H1 (cell line): ENCODE measurements at regions not wholly inside any gene's neighbourhood (a gene's known extent, or its start where the extent isn't known, plus 50 kb on each side); places are given as distances from the start of the nearest gene placed in this dataset.

Experiments used
- CTCF ChIA-PET: fragments of 300-600 bp; sonication (Branson Sonifier 250); formaldehyde crosslinking; loops from one replicate; lab custom pipeline; 2021; ENCODE audit not compliant: partially characterized antibody; lab: Charles Lee
- POLR2A ChIA-PET: fragments of 300-600 bp; sonication (Branson Sonifier 250); formaldehyde crosslinking; loops from one replicate; lab custom pipeline; 2021; ENCODE audit warnings: inconsistent platforms; ENCODE audit not compliant: partially characterized antibody; lab: Charles Lee
- DNase-seq, 2 experiments: peaks; one replicate each; pipeline versions ENCODE4 v3.0.0 to v3.0.0-alpha.2; 2010 to 2022; ENCODE audit warnings: low spot score in 2 of 2, low read depth in 1 of 2, mixed read lengths in 1 of 2
- FAIRE-seq: peaks from 2 replicates; lab custom pipeline; 2011; peaks lifted over from hg19 to GRCh38; lab: Jason Lieb, UNC
- H2AFZ ChIP-seq: 2 replicates; pipeline ENCODE4 v1.8.1; 2012; ENCODE audit warnings: low read length, inconsistent platforms
- H2AK5ac ChIP-seq: 2 replicates; pipeline ENCODE4 v1.6.1; 2013; ENCODE audit warnings: low read depth, low read length
- H2BK120ac ChIP-seq: replicated peaks from 2 replicates; pipeline ENCODE3; 2013; ENCODE audit warnings: low read depth, low read length, inconsistent platforms
- H2BK12ac ChIP-seq: 2 replicates; pipeline ENCODE4 v1.6.1; 2013; ENCODE audit warnings: low read depth, low read length
- H2BK15ac ChIP-seq: 2 replicates; pipeline ENCODE4 v1.6.1; 2013; ENCODE audit warnings: low read length
- H2BK20ac ChIP-seq: 2 replicates; pipeline ENCODE4 v1.6.1; 2013; ENCODE audit warnings: low read length
- H2BK5ac ChIP-seq: 2 replicates; pipeline ENCODE4 v1.6.1; 2013; ENCODE audit warnings: low read depth, low read length
- H3K14ac ChIP-seq: 2 replicates; pipeline ENCODE4 v1.6.1; 2013; ENCODE audit warnings: inconsistent platforms; ENCODE audit not compliant: insufficient read length
- H3K18ac ChIP-seq: 2 replicates; pipeline ENCODE4 v1.6.1; 2013; ENCODE audit warnings: low read length; ENCODE audit errors: extremely low read depth
- H3K23ac ChIP-seq: 2 replicates; pipeline ENCODE4 v1.6.1; 2013; ENCODE audit warnings: inconsistent platforms; ENCODE audit not compliant: insufficient read length
- H3K23me2 ChIP-seq: 2 replicates; pipeline ENCODE4 v1.6.1; 2013; ENCODE audit warnings: low read depth, low read length
- H3K27ac ChIP-seq: 2 replicates; pipeline ENCODE4 v1.6.1; 2011; ENCODE audit warnings: low read depth, low read length, inconsistent platforms
- H3K27me3 ChIP-seq, 4 experiments: replicated peaks in 1 of 4; 1 replicate in 1 of 4; 2 replicates in 3 of 4; pipeline versions ENCODE4 v1.6.1 to v1.8.1; 2011 to 2013; ENCODE audit warnings: low read length in 3 of 4, mild to moderate bottlenecking in 3 of 4, inconsistent platforms in 2 of 4, mixed read lengths in 2 of 4, moderate library complexity in 1 of 4; ENCODE audit not compliant: control insufficient read depth in 3 of 4, insufficient read depth in 3 of 4; ENCODE audit errors: extremely low read depth in 1 of 4
- H3K36me3 ChIP-seq, 4 experiments: 2 replicates each; pipeline versions ENCODE4 v1.6.1 to v1.8.1; 2011 to 2013; ENCODE audit warnings: mild to moderate bottlenecking in 4 of 4, low read length in 3 of 4, moderate library complexity in 2 of 4, control low read depth in 1 of 4, inconsistent platforms in 1 of 4; ENCODE audit not compliant: insufficient read depth in 4 of 4, control insufficient read depth in 2 of 4
- H3K4ac ChIP-seq: replicated peaks from 2 replicates; pipeline ENCODE3; 2013; ENCODE audit warnings: low read length, low read depth, mixed read lengths, inconsistent platforms; ENCODE audit not compliant: insufficient read length
- H3K4me1 ChIP-seq, 4 experiments: replicated peaks in 1 of 4; 1 replicate in 1 of 4; 2 replicates in 3 of 4; pipeline versions ENCODE4 v1.6.1 to v1.8.1; 2011 to 2013; ENCODE audit warnings: low read length in 3 of 4, inconsistent platforms in 2 of 4, mixed read lengths in 1 of 4; ENCODE audit not compliant: insufficient read depth in 4 of 4, control insufficient read depth in 3 of 4
- H3K4me2 ChIP-seq, 2 experiments: 2 replicates each; pipeline versions ENCODE4 v1.6.1 to v1.8.1; 2011 to 2013; ENCODE audit warnings: low read depth in 2 of 2, low read length in 2 of 2, control low read depth in 1 of 2, inconsistent platforms in 1 of 2, mild to moderate bottlenecking in 1 of 2; ENCODE audit not compliant: insufficient read depth in 1 of 2
- H3K4me3 ChIP-seq, 4 experiments: fragments of 200-600, 300-600 bp in 1 of 4; sonication (generic), shearing (Covaris generic), sonication (Bioruptor Twin) in 1 of 4; 2 replicates each; pipeline versions ENCODE4 v1.5.1 to v1.8.1; 2011 to 2016; ENCODE audit warnings: low read length in 4 of 4, low read depth in 3 of 4, control low read depth in 2 of 4, inconsistent platforms in 2 of 4, mild to moderate bottlenecking in 2 of 4, mixed read lengths in 1 of 4, moderate library complexity in 1 of 4; ENCODE audit not compliant: insufficient read depth in 2 of 4; ENCODE audit errors: extremely low read depth in 1 of 4
- H3K56ac ChIP-seq: replicated peaks from 2 replicates; pipeline ENCODE3; 2013; ENCODE audit warnings: low read depth, mild to moderate bottlenecking, mixed read lengths, low read length, inconsistent platforms; ENCODE audit not compliant: insufficient read length
- H3K79me1 ChIP-seq: 2 replicates; pipeline ENCODE4 v1.6.1; 2013; ENCODE audit warnings: low read depth, low read length, control low read depth
- H3K79me2 ChIP-seq, 2 experiments: 2 replicates each; pipeline versions ENCODE4 v1.6.1 to v1.8.1; 2012 to 2013; ENCODE audit warnings: low read length in 2 of 2, mild to moderate bottlenecking in 2 of 2, inconsistent platforms in 1 of 2; ENCODE audit not compliant: insufficient read depth in 2 of 2, control insufficient read depth in 1 of 2
- H3K9ac ChIP-seq, 4 experiments: replicated peaks in 1 of 4; 1 replicate in 1 of 4; 2 replicates in 3 of 4; pipeline versions ENCODE4 v1.6.1 to v1.8.1; 2011 to 2013; ENCODE audit warnings: low read depth in 3 of 4, low read length in 3 of 4, control low read depth in 2 of 4, mild to moderate bottlenecking in 2 of 4, moderate library complexity in 2 of 4, inconsistent platforms in 1 of 4; ENCODE audit errors: extremely low read depth in 1 of 4
- H3K9me3 ChIP-seq, 2 experiments: 2 replicates each; pipeline versions ENCODE4 v1.6.1 to v1.8.1; 2012 to 2013; ENCODE audit warnings: mild to moderate bottlenecking in 2 of 2, moderate library complexity in 2 of 2, control low read depth in 1 of 2, inconsistent platforms in 1 of 2, low read depth in 1 of 2, low read length in 1 of 2, mixed read lengths in 1 of 2; ENCODE audit not compliant: insufficient read depth in 2 of 2
- H4K20me1 ChIP-seq, 2 experiments: replicated peaks in 1 of 2; 2 replicates each; pipeline versions ENCODE3 to v1.8.1; 2011 to 2013; ENCODE audit warnings: inconsistent platforms in 2 of 2, low read length in 2 of 2, mild to moderate bottlenecking in 1 of 2; ENCODE audit not compliant: insufficient read depth in 2 of 2, control insufficient read depth in 1 of 2
- H4K5ac ChIP-seq: 2 replicates; pipeline ENCODE4 v1.6.1; 2013; ENCODE audit warnings: low read length, low read depth, mixed read lengths, inconsistent platforms; ENCODE audit not compliant: insufficient read length
- H4K8ac ChIP-seq: 2 replicates; pipeline ENCODE4 v1.8.0; 2013; ENCODE audit warnings: mild to moderate bottlenecking, moderate library complexity, low read length, inconsistent platforms; ENCODE audit not compliant: insufficient read depth; ENCODE audit errors: extremely low read depth
- H4K91ac ChIP-seq: replicated peaks from 2 replicates; pipeline ENCODE3; 2013; ENCODE audit warnings: low read length, mixed read lengths, inconsistent platforms; ENCODE audit not compliant: insufficient read length
- ASH2L ChIP-seq: fragments of 200-600, 300-600 bp; sonication (generic); IDR thresholded peaks from one replicate; pipeline ENCODE4 v1.7.1; 2017; ENCODE audit warnings: low read length
- CTCF ChIP-seq, 3 experiments: IDR thresholded peaks; 1 replicate in 2 of 3; 2 replicates in 1 of 3; pipeline versions ENCODE4 v1.5.1 to v1.6.1; 2011; ENCODE audit warnings: low read length in 3 of 3, mild to moderate bottlenecking in 3 of 3, inconsistent platforms in 2 of 3, low read depth in 1 of 3, moderate library complexity in 1 of 3; ENCODE audit not compliant: insufficient read depth in 1 of 3; ENCODE audit errors: control extremely low read depth in 1 of 3
- GTF2F1 ChIP-seq: IDR thresholded peaks from 2 replicates; pipeline ENCODE4 v1.6.1; 2012; ENCODE audit warnings: low read depth, low read length, improper control_type of control experiment, borderline replicate concordance
- KDM4A ChIP-seq: IDR thresholded peaks from one replicate; pipeline ENCODE4 v1.7.1; 2012; ENCODE audit warnings: low read depth, mild to moderate bottlenecking, moderate library complexity, low read length, inconsistent platforms; ENCODE audit not compliant: severe bottlenecking
- NRF1 ChIP-seq: IDR thresholded peaks from 2 replicates; pipeline ENCODE4 v1.6.1; 2011; ENCODE audit warnings: mild to moderate bottlenecking, low read depth, low read length, improper control_type of control experiment
- SP1 ChIP-seq: IDR thresholded peaks from 2 replicates; pipeline ENCODE4 v1.6.1; 2011; ENCODE audit warnings: low read depth, low read length
- TAF1 ChIP-seq: IDR thresholded peaks from 2 replicates; pipeline ENCODE4 v1.6.1; 2011; ENCODE audit warnings: mild to moderate bottlenecking, low read depth, low read length
- TCF12 ChIP-seq: IDR thresholded peaks from 2 replicates; pipeline ENCODE4 v1.6.1; 2011; ENCODE audit warnings: low read depth, mild to moderate bottlenecking, low read length
- TEAD4 ChIP-seq: IDR thresholded peaks from 2 replicates; pipeline ENCODE4 v1.6.1; 2012; ENCODE audit warnings: low read depth, low read length, inconsistent platforms, mixed read lengths
- WGBS, 2 experiments: shearing (Covaris generic) in 1 of 2; methylation state at CpG; one replicate each; pipeline versions ENCODE4 v1.1.6 to v1.1.7; 2013 to 2015; ENCODE audit warnings: low lambda C conversion rate in 2 of 2, mixed read lengths in 2 of 2, inconsistent platforms in 1 of 2, low coverage in 1 of 2, missing lambda C conversion rate in 1 of 2; ENCODE audit not compliant: insufficient replicate concordance in 2 of 2, insufficient coverage in 1 of 2, insufficient read length in 1 of 2; ENCODE audit errors: extremely low coverage in 1 of 2, missing lambda C conversion rate in 1 of 2; 5-methylcytosine and 5-hydroxymethylcytosine counted together

- no peak overlapping the region for H3K23ac ChIP-seq
- ChIA-PET CTCF (interaction anchor here (0.7 to 1.7 kb wide), 3 partner anchors 9 to 276 kb away, joined by 3 to 5 read pairs (median 4); no protein-coding TSS in a partner anchor), POLR2A (interaction anchor here (1.7 kb wide), 1 partner anchor 230 kb away, joined by 5 read pairs; the partner anchor contains the start of gene NFKBIZ)
- H3K27ac ChIP-seq: no peak overlapping the region
- H3K27me3 ChIP-seq: peaks cover 0 to 1% (median 0%) of the 10 kb centered on the region in 4 experiments; a peak in 1 of 7 replicates
- H4K5ac ChIP-seq: no peak overlapping the region
- no peak overlapping the region for H2BK15ac ChIP-seq
- H3K9me3 ChIP-seq: no peaks in the 10 kb centered on the region
- H4K8ac ChIP-seq: no peak overlapping the region
- no peaks in the 10 kb centered on the region for H3K79me2 ChIP-seq
- no peak overlapping the region; the same call in 1 of the 2 replicates for H2BK5ac ChIP-seq
- H3K36me3 ChIP-seq: no peaks in the 10 kb centered on the region
- H2BK12ac ChIP-seq: no peak overlapping the region
- no peaks in the 10 kb centered on the region for H3K23me2 ChIP-seq
- peaks cover 0 to 12% (median 0%) of the 10 kb centered on the region in 4 experiments; a peak in 3 of 7 replicates for H3K4me1 ChIP-seq
- no peak overlapping the region for H3K18ac ChIP-seq
- H2AK5ac ChIP-seq: no peak overlapping the region
- no peak overlapping the region for H3K4ac ChIP-seq
- no peak overlapping the region for H2BK120ac ChIP-seq
- H3K14ac ChIP-seq: no peak overlapping the region
- no peak overlapping the region for H3K9ac ChIP-seq
- H2BK20ac ChIP-seq: no peak overlapping the region
- no peak for DNase-seq
- no peaks in the 10 kb centered on the region for H4K20me1 ChIP-seq
- no peaks in the 10 kb centered on the region for H3K79me1 ChIP-seq
- H3K4me2 ChIP-seq: no peak overlapping the region
- WGBS, 2 experiments: 67% methylated on average over 8 of the region's 8 CpGs; no CpG with 5 or more reads in 1 of the 2 experiments
- H4K91ac ChIP-seq: no peak overlapping the region
- H2AFZ ChIP-seq: peak overlapping the region; percentile 61; the same call in 1 of the 2 replicates
- FAIRE-seq: no peak
- H3K56ac ChIP-seq: no peak overlapping the region
- no peak overlapping the region for H3K4me3 ChIP-seq
- TF ChIP-seq NRF1: no peak
- TF ChIP-seq TCF12: no peak
- TF ChIP-seq ASH2L: peak; percentile 68
- TF ChIP-seq SP1: 0 out of 2 replicates have a peak, but pooled peaks have one; percentile 7
- TF ChIP-seq GTF2F1: no peak
- no peak for TF ChIP-seq TAF1
- TF ChIP-seq TEAD4: peak; percentile 57; the same call in 1 of the 2 replicates
- no peak for TF ChIP-seq KDM4A
- TF ChIP-seq CTCF (IDR thresholded peaks at IDR 0.05; ENCODE audit: control extremely low read depth in 1 of 3, insufficient read depth in 1 of 3, low read depth in 1 of 3, low read length in 3 of 3): no peak
Observed at GRCh38 chr3:102078854-102079808, 229.8 kb downstream of the NFKBIZ start.
